ENCODE measurements at regions not wholly inside any gene's neighbourhood (a gene's known extent, or its start where the extent isn't known, plus 50 kb on each side); places are given as distances from the start of the nearest gene placed in this dataset.

GRCh38 chr20:50242548-50242862 lies 51.9 kb downstream of the CEBPB start:
- DNase-seq (ENCODE audit: low read depth in 4 of 4, low spot score in 1 of 4) = no peak

GRCh38 chr20:50242863-50243609 lies 52.4 kb downstream of the CEBPB start:
- DNase-seq (ENCODE audit: low read depth in 4 of 4, low spot score in 1 of 4) = no peak

- no peak for DNase-seq (ENCODE audit: low read depth in 4 of 4, low spot score in 1 of 4)
Observed at GRCh38 chr20:50243610-50244351, 53.2 kb downstream of the CEBPB start.

- no peak for DNase-seq (ENCODE audit: low read depth in 4 of 4, low spot score in 1 of 4)
Observed at GRCh38 chr20:50244352-50245149, 53.9 kb downstream of the CEBPB start.

- no peak for DNase-seq (ENCODE audit: low read depth in 4 of 4, low spot score in 1 of 4)
Observed at GRCh38 chr20:50245498-50246366, 55.1 kb downstream of the CEBPB start.

GRCh38 chr20:50246367-50247195 lies 56.0 kb downstream of the CEBPB start:
- no peak for DNase-seq (ENCODE audit: low read depth in 4 of 4, low spot score in 1 of 4)

- no peak for DNase-seq (ENCODE audit: low read depth in 4 of 4, low spot score in 1 of 4)
Observed at GRCh38 chr20:50247196-50248094, 56.8 kb downstream of the CEBPB start.

GRCh38 chr20:50248104-50248641 lies 57.5 kb downstream of the CEBPB start:
- DNase-seq (ENCODE audit: low read depth in 4 of 4, low spot score in 1 of 4) = no peak

- no peak for DNase-seq (ENCODE audit: low read depth in 4 of 4, low spot score in 1 of 4)
Observed at GRCh38 chr20:50249447-50250388, 59.1 kb downstream of the CEBPB start.

- no peak for DNase-seq (ENCODE audit: low read depth in 4 of 4, low spot score in 1 of 4)
Observed at GRCh38 chr20:50250679-50251382, 60.2 kb downstream of the CEBPB start.

GRCh38 chr20:50251383-50251748 lies 60.7 kb downstream of the CEBPB start:
- no peak for DNase-seq (ENCODE audit: low read depth in 4 of 4, low spot score in 1 of 4)

- DNase-seq (ENCODE audit: low read depth in 4 of 4, low spot score in 1 of 4) = no peak
Observed at GRCh38 chr20:50251992-50252511, 61.4 kb downstream of the CEBPB start.

GRCh38 chr20:50252701-50253100 lies 62.1 kb downstream of the CEBPB start:
- DNase-seq (ENCODE audit: low read depth in 4 of 4, low spot score in 1 of 4) = no peak

- DNase-seq (ENCODE audit: low read depth in 4 of 4, low spot score in 1 of 4) = no peak
Observed at GRCh38 chr20:50253101-50253500, 62.5 kb downstream of the CEBPB start.

GRCh38 chr20:50254466-50255079 lies 63.9 kb downstream of the CEBPB start:
- DNase-seq (ENCODE audit: low read depth in 4 of 4, low spot score in 1 of 4) = no peak

- no peak for DNase-seq (ENCODE audit: low read depth in 4 of 4, low spot score in 1 of 4)
Observed at GRCh38 chr20:50256577-50256976, 65.9 kb downstream of the CEBPB start.
